Stimulated activated CD8-positive, alpha-beta memory T cell treated with anti-CD3 and anti-CD28 coated beads, Interleukin-2, amount 100 ng/mL, for 1 hour (primary cell): ENCODE measurements at regions not wholly inside any gene's neighbourhood (a gene's known extent, or its start where the extent isn't known, plus 50 kb on each side); places are given as distances from the start of the nearest gene placed in this dataset.

Experiments used
- DNase-seq, 2 donors: peaks; one replicate each; pipeline ENCODE4 v3.0.0-alpha.2; 2020; ENCODE audit warnings: low read depth in 2 of 2

DNA sequence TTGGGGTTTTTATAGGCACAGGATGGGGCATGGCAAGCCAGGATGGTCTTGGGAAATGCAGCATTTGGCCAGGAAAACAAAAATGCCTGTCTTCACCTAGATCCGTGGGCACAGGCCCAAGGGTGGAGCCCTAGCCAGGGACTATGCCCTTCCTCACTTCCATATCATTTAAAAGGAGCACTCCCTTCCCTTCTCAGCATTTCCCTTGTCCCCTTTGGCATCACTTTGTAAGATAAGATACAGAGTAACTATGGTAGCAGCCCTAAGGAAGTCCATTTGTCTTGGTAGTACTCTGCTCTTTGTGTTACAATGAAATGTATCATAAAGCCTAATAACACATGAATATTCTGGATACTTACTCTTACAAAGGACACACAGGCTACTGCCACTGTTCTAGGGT is 1092.6 kb upstream of the TENM4 start:
- no peak for DNase-seq

DNA sequence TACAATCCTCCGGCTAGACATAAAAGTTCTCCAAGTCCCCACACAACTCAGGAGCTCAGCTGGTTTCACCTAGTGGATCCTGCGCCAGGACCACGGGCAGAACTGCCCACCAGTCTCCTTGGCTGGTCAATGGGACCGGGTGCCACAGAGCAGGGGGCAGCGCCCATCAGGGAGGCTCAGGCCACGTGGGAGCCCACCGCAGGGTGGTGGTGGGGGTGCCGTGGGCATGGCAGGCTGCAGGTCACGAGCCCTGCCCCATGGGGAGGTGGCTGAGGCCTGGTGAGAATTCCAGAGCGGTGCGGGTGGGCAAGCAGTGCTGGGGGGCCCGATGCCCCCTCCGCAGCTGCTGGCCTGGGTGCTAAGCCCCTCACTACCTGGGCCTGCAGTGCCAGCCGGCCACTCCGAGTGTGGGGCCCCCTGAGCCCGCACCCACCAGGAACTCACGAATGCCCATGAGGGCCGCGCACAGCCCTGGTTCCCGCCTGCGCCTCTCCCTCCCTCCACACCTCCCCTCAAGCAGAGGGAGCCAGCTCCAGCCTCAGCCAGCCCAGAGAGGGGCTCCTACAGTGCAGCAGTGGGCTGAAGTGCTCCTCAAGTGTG is 1091.9 kb upstream of the TENM4 start:
- no peak for DNase-seq

DNA sequence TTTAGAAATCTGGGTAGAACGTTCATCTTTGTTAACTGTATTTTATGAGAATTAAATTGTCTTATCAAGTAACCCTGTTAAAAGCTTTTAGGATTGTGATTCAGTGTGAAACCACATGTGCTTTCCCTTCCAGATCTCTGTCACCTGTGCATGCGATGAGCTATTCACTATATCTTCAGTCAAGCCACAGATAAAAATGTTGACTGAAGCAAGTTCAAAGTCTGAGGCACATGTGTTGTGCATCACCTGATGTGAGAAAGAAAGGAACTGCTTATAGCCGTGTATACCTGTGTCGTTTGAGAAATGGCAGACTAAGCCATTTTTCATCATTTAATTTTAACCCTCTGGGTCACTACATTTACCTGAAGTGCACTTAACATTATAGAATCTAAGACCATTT is 1088.9 kb upstream of the TENM4 start:
- no peak for DNase-seq

DNA sequence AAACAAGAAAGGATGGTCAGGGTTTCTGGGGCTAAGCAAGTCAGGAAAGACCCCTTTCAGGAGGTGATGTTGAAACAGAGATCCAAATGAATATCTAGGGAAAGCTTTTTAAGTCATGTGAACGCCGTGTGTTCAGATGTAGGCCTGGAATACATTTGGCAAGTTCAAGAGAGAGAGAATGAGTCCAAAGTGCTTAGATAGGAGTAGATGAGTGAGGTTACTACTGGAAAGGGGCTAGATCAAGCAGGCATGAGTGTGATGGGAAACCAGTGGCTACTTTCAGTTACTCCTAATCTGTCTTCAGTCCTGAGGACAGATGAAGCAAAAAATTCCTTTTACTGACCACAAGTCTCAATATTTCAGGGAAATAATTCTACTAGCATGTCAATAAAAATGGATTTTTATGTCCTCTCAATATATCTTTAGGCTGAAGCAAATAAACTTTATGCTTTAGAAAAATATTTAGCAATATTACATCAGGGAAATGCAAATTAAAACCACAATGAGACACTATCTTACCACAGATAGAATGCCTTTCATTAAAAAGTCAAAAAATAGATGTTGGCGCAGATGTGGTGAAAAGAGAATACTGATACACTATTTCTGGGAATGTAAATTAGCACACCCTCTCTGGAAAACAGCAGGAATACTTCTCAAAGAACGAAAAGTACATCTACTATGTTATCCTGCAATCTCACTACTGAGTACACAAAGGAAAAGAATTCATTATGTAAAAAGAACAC is 1085.0 kb upstream of the TENM4 start:
- no peak for DNase-seq

DNA sequence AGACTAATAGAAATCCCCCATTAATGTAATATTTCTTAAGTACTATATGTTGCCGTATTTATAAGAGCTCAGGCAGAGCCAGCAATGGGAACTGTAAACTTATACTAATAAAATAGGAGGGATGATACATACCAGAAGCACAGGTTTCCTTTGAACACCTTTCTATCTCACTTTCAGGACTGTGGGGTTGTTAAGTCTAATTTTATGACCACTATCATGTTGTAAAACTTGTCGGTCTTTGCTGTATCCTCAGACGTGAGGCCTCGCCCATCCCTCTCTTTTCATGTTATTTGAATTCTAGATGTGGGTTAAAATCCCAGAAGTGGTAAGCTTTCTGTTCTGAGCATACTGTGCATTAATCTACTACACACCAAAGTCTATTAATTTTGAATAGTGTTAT is 1083.5 kb upstream of the TENM4 start:
- no peak for DNase-seq

DNA sequence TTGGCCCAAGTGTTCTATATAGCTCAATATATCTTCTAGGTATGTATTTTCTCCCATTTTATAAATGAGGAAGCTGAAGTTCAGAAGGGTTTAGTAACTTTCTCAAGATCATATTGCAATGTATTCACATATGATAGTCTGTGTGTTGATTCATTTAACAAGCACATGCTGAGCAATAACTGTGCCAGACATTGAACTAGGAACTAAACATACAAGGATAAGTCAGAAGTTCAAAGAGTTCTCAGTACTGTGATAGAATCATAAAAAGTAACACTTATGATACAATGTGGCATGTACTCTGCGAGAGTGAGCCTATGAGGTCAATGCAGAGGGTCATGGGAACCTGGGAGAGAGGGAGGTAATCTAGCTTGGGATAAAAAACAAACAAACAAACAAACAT is 1082.2 kb upstream of the TENM4 start:
- no peak for DNase-seq

DNA sequence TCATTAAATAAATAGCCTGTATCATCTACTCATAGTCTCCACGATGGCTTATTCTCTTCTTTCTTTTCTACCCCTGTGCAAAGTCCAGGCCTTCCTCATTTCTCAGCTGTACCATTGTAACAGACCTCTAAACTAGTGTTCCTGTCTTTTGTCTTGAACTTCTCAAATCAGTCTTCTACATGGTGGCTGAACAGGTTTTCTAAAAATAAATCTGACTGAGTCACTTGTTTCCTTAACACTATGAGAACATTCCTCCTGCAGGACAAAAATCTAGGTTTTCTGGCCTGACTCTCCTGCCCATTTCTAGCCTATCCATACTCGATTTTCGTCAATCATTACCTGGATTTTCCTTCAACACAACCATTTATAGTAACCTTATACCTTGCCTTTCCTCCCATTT is 1080.8 kb upstream of the TENM4 start:
- DNase-seq: no peak

DNA sequence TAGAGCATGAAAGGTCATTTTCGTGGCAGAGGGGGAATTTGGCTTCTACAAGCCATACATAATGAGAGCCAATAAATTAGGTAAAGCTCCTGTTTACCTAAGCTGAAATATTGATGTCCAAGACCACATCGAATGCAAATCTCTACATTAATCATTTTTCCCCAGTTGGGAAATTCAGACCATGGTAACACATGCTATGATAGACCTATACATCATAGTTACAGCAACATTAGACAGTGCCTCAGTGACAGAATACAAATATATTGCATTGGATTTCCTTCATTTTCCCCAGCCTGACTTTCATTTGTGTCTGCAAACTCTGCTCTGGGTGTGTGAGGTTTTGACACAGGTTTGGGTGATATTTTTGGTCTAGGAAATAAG is 1079.7 kb upstream of the TENM4 start:
- no peak for DNase-seq

DNA sequence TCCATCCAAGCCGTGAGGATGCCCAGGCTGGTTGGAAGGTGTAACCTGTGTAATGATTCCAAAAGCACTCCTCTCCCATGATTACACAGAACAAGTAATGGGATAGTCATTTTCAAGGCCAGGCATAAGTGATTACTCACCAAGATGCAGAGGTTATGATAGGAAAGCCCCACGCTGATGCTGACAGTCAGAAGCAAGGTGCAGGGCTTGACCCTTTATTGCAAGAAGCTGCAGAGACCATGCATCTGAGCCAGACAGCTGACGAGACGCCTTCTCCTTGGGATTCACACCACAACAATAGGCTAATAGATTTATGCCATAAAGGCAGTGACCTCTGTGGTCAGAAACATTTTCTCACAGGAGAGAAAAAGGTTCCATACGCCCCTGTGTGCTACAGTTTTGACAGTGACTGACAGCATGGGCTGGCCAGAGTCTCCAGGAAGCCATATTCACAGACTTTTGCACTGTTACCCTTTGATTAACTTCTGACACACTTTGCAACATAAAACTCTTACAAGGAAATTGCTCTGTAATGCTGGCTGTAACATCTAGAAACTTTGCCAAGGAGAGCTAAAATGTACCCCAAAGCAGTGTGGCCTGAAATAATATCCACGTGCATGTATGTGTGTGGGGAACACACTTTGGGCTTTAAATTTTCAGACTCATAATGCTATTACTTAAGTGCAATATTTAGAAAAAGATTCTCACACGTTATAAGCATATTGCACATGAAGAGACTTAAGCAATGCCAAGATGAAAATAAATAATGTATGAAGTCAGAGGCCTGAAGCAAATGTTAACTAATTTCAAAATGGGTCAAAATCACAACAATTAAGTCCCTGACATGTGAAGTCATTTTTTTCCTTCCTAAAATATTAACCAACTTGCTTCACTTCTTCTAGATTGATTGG is 1079.0 kb upstream of the TENM4 start:
- DNase-seq: no peak

DNA sequence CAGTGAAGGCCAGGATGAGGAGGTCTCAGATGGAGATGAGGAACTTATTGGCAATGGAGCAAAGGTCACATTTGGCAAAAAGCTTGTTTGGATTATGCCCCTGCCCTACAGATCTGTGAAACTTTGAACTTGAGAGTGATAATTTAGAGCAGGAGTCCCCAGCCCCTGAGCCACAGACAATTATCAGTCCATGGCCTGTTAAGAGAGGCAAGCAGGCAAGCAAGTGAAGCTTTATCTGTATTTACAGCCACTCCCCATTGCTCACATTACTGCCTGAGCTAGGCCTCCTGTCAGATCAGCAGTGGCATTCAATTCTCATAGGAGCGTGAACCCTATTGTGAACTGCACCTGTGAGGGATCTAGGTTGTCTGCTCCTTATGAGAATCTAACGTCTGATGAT is 1076.9 kb upstream of the TENM4 start:
- DNase-seq: no peak

DNA sequence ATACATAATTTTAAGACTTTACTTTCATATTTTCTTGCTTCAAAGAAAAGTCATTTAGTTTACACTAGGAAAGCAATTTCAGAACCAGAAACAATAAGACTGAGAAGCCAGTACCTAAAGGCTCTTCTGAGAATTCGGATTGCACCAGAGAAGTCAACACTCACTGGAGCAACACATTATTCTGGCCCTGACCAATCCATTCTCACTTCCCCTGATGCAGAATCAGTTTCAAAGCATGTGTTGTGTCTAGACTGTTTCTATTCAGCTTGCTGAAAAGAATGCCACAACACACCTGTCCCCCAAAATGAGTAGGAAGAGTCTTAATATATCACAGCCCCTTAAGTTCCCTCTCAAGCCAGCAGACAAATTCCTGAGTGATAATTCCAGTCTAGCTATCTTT is 1074.3 kb upstream of the TENM4 start:
- DNase-seq: no peak

DNA sequence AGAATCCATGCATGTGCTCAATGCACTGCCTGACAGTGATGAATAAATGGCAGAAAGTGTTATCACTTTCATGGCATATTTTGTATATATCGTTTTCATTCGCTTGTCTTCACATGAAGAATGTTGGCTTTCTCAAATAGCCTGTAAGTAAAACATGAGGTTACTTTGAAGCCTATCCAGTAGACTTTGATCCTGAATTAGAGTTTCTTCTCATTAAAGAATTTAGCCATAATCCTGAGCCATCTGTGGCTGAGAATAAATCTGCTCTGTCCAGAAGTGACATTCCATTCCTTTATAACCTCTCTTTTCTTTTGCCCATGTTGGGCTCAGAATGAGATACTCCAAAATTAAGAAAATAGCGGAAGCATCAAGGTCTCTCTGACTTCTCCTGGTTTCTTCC is 1071.7 kb upstream of the TENM4 start:
- DNase-seq: no peak

DNA sequence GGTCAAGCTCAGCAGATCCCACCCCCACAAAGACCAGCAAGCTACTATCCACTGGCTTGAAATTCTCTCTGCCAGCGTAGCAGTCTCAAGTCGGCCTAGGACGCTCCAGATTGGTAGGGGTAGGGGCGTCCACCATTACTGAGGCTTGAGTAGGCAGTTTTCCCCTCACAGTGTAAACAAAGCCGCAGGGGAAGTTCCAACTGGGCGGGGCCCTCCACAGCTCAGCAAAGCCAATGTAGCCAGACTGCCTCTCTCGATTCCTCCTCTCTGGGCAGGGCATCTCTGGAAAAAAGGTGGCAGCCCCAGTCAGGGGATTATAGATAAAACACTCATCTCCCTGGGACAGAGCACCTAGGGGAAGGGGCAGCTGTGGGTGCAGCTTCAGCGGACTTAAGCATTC is 1064.9 kb upstream of the TENM4 start:
- DNase-seq: no peak

DNA sequence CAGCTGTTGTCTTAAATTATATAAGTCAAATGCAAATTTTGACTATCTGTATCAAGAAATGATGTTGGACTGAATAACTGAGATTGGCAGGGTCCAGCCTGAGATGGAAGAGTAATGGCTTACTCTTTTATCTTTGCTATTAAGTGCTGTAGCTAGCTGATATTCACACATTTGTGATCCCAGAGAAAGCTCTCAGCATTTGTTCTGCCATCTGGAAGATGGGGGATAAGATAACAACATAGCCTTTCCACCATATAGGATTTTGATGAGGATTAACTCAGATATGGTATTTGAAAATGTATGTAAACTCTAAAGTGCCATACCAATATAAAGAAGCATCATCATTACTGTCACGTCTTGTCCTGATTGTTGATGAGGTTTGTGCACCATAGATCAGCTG is 1063.2 kb upstream of the TENM4 start:
- DNase-seq: no peak

DNA sequence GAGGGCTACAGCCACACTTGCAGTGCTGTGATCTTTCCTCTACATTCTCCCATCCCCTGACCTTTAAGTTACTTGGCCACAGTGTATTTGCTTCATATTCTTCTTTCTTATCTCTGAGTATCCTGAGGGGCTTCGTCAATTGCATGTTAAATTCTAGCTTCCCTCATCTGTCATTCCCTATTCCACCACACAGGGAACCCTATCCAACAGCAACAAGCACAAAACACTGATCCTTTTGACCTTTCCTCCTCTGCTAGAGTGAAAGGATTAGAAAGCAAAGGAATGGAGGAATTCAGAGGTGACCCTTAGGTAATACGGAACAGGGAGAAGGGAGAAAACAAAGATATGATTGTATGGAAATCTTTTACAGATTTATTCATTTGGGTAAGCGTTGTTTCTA is 1061.7 kb upstream of the TENM4 start:
- DNase-seq: no peak

DNA sequence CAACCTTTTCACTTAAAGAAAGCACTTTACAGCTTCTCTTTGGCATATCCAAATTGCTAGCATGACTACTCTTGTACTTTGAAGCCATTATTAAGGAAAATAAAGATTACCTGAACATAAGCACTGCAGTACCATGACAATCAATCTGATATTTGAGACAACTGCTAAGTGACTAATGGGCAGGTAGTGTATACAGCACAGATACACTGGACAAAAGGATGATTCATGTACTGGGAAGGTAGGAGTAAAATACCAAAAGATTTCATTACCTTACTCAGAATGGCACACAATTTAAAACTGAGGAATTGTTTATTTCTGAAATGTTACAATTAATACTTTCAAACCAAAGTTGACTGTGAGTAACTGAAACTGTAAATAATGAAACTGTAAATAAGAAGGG is 1054.3 kb upstream of the TENM4 start:
- no peak for DNase-seq

DNA sequence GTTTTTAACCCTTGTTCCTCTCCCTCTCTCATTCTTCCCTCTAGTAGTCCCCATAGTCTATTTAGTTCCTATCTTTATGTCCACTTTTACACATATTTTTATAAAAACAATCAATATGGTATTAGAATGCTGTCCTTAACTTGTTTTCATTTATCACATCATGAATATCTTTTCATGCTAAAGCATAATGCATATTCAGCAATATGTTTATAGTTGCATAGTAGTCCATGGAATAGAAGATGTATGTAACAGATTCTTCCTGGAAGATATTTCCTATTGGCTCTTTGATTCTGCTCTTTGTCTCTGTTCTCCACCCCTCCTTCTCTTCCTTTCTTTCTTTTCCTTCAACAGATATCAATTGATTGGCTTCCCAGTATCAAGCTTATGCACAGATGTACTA is 1047.1 kb upstream of the TENM4 start:
- no peak for DNase-seq

DNA sequence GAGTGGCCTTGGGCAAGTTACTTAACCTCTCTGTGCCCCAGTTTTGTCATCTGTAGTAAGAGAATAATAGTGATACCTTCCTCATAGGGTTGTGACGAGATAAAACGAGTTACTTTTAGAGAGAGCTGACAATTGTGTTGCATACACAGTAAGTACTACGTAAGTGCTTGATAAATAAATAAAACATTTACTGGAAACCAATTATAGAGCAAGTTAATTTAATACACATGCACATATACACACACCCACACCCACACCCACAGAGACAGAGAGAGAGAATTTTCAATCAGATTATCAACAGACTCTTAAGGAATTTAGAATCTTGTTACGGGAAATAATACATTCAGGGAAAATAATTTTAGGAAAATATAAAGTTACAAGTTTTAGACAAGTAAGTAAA is 1045.8 kb upstream of the TENM4 start:
- DNase-seq: no peak

DNA sequence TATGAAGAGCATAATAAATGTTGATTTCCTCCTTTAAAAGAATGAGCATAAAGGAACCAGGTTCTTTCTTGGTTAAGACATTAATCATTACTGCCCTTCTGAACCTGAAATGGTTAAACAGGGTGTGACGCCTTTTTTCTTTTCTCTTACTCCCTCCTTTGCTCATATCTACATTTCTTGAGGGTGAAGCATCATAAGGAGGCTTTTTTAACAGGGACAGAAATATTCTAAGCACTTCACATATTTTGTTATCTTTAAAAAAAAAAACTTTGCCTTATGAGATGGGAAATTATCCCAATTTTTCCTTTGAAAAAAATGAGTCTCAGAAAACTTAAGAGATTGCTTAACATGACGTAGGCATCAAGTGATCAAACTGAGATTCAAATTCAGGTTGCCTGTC is 1036.3 kb upstream of the TENM4 start:
- DNase-seq: no peak

DNA sequence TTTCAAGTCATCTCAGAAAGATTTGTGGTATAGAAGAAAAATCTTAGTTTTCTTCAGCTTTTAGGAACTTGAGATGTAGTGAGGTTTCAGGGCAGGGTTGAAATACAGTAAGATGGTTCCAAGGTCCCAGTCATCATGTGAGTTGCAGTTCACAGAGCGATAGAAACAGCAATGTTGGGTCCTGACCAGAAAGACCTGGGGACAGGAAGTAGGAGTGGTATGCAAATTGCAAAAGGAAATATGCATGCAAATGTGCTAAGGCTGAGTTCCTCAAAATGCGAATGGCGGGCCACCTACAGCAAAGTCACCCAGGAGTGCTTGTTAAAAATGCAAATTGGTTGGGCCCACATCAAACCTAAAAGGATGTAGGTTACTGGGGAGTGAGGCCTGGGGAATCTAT is 1032.7 kb upstream of the TENM4 start:
- DNase-seq: no peak

DNA sequence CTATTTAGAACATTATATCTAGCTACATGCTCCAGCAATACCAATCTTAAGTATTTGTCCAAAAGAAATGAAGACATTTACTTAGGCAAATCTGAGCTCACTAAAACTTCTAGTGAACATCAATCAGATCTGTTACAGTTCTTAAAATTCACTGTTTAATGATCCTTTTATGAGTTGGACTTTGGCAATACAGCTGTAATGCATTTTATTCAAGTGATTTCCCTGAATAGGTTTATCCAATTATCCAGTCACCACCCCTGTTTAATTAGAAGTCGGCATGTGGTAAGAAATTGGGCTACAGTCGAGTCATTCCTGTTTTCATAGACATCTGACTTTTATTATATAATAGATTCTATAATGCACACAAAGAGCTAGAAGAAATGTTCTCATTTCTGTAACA is 1029.0 kb upstream of the TENM4 start:
- no peak for DNase-seq

DNA sequence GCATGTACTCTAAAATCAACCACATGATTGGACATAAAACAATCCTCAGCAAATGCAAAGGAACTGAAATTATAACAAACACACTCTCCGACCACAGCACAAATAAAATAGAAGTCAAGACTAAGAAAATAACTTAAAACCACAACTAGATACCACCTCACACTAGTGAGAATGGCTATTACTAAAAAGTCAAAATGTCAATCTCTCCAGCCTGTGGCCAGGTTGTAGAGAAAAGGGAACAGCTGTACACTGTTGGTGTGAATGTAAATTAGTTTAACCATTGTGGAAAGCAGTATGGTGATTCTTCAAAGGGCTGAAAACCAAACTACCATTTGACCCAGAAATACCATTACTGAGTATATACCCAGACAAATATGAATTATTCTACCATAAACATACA is 1025.7 kb upstream of the TENM4 start:
- no peak for DNase-seq

DNA sequence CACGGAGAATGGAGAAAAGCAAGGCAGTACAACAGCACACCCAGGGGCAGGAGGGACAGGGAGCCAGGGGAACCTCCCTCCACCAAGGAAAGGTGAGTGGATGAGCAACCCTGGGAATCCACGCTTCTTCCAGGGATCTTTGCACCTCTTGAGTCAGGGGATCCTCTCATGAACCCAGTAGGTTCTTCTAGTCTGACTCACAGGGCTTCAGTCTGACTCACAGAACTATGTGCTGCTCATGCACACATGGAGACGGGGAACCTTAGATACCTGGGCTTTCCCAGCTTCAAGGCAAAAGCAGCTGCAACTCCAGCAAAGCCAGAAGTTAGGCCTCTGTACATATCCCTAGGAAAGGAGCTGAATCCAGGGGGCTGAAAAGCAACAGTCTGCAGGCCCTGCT is 1021.4 kb upstream of the TENM4 start:
- no peak for DNase-seq
